HT-29 (cell line): ENCODE measurements at regions not wholly inside any gene's neighbourhood (a gene's known extent, or its start where the extent isn't known, plus 50 kb on each side); places are given as distances from the start of the nearest gene placed in this dataset.
"Not testable (repeated sequence)": the region's sequence is repeated elsewhere in the genome, so short reads cannot be mapped to it uniquely, and the experiment has no call there.

Experiments used
- DNase-seq: peaks from one replicate; pipeline ENCODE4 v3.0.0-alpha.2; 2015; ENCODE audit warnings: low spot score

DNA sequence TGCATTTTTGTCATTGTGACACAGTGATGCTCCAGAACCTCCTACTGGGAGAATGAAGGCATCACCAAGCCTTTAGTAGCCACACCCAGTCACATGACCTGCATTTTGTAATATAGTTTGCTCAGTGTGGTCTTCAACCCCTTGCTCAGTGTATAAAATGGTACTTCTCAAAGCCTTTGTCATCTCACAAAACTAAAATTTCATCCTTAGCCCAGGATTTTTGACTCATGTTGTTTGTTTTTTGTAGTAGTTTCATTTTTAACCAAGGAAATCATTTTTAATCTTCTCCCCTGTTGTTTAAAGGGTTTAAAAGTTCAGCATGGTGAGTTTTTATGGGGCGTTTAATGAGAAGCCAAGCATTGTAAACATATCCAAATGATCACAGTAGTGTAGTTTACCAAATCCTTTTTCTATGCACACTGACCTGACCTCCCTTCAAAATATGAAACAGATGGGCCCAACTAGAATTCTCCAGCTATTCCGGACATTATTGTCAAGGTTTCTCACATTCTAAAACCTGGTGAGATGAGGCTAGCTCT is 123.5 kb upstream of the IL12A start:
- DNase-seq: no peak

DNA sequence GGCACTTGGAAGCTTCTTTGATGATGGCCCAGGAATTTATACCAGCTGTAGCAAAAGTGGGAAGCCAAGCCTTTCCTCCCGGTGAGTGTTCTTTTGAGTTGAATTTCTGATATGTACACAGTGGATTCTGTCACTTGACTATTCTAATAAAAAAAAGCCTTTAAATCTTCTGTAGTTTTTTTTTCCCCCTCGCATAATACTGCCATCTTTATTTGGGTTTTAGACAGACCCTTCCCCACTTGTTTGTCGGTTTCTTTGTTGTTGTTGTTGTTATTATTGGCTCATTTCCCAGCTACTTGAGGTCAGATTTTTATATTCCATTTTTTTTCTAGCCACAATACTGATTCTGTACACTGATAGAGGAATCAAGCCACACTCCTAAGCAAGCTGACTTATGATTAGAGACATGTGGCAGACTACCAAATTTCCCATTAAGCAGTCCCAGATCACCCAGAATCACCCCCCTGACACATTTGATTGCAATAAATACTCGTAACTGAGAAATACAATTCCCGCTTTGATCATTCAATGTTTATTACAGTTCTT is 122.4 kb upstream of the IL12A start:
- DNase-seq: no peak

GRCh38 chr3:159867372-159867771 is 121.3 kb upstream of the IL12A start:
- no peak for DNase-seq

DNA sequence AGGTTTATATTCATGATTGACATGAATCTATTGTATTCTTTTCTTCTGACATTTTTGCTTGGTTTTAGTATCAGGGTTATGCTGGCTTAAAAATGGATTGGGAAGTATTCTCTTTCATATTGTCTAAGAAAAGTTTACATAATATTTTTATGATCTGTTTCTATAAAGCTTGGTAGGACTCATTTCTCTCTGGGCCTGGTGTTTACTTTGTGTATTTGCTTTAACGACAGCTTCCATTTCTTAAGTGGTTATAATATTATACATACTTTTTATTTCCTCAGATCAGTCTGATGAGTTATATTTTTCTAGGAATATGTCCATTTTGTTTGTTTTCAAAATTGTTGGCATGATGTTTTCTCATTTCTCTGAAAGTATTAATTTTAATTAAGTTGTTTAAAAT is 117.9 kb upstream of the IL12A start:
- no peak for DNase-seq

- DNase-seq: no peak
Measured at GRCh38 chr3:159872374-159873109, 116.1 kb upstream of the IL12A start.

DNA sequence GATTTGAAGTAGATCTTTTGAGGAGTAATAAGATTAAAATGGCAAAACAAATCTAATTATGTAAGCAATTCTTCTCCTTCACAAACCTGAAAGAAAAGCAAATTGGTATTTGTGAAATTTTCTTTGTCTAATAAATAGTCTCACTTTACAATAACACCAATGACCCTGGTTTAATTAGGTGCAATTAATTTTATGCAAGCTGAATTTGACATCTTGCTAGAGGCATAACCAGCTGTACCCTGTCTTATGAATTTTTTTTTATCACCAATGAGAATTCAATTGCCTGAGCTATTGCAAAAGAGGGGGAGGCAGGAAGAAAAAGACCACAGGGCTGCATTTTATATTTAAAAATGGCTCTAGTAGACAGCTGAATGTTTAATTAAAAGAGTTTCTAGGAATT is 113.5 kb upstream of the IL12A start:
- DNase-seq: no peak

DNA sequence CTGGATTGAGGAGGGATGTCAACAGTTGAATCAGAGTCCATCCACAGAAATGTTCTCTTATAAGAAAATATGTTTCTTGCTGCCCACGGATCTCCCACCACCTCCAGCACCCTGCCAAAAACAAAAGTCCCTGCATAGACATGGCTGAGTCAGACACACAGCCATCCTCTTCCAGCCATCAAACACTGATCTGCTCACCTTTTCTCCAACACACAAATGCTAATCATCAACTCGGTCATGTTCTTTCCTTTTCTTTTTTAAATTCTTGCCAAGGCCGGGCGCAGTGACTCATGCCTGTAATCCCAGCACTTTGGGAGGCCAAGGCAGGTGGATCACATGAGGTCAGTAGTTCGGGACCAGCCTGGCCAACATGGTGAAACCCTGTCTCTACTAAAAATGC is 110.7 kb upstream of the IL12A start:
- DNase-seq: no peak

DNA sequence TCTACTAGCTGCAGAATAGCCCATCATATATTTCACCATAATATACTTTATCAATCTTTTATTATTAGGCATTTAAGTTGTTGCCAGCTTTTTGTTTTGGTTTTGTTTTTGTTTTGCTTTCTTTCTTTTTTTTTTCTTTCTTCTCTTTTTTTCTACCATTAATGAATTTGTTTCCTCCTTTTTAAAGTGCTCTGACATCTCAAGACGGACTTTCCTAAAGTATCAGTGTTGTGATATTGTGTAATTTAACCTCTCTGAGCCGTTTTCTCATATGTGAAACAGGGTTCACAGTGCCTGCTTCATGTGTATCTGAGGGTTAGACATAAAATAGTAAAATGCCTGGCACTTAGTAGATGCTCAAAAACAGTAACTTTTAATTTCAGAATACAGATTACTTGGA is 109.5 kb upstream of the IL12A start:
- DNase-seq: no peak

DNA sequence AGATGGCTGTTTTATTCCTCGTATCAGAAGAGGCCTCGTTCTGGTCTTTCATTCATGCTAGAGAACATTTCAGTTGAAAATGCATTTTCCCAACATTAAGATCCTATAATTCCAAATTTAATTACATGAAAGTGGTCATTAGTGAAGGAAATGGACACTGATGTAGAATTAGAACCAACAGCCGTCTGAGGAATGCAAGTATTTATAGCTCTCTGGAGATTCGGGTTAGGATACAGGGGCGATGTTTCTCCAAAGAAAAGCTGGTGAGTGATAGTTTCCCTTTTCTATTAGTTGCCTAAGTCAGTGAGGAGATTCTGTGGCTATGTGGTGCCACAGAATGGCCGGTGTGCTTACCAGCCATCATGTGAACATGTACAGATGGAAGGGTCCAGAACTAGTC is 109.0 kb upstream of the IL12A start:
- DNase-seq: no peak

DNA sequence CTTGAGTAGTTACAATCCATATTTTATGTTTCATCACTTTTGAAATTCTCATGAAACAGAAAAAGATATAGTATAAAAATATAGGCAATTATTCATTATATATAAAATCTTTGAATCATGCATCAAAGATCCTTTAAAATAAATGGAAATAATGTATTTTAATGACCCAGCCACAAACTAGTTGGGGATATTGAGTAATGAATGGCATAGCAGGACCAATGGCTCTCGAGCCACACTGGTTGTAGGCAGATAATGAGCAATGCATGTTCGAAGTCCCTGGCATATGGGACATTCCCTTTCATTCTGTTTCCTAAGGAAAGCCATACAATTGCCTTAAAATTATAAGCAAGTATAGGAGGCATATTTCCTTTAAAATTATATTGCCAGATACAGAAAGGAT is 107.4 kb upstream of the IL12A start:
- DNase-seq: no peak

- DNase-seq: no peak
Measured at GRCh38 chr3:159881828-159882309, 106.8 kb upstream of the IL12A start.

- DNase-seq: no peak
Measured at GRCh38 chr3:159882367-159882766, 106.3 kb upstream of the IL12A start.

- no peak for DNase-seq
Measured at GRCh38 chr3:159882790-159883779, 105.5 kb upstream of the IL12A start.

- DNase-seq: peak; percentile 58
Measured at GRCh38 chr3:159884661-159885402, 103.8 kb upstream of the IL12A start.

DNA sequence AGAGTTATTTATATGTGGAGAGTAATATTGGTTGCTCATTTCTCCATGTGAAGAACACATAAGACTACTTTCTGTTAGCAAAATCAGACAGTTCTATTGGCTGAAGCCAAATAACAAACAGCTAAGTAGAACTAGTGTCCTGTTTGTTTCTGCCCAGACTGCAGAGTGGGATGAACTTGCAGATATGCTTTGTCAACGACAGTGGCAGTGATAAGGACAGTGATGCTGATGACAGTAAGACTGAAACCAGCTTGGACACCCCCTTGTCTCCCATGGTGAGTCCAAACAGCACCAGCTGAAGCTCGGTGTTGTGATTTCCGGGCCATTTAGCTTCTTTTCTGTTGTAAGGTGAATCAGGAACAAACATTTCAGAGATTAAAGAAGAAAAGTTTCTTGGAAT is 102.6 kb upstream of the IL12A start:
- no peak for DNase-seq

GRCh38 chr3:159886530-159886929 is 102.1 kb upstream of the IL12A start:
- DNase-seq: not testable (repeated sequence)

DNA sequence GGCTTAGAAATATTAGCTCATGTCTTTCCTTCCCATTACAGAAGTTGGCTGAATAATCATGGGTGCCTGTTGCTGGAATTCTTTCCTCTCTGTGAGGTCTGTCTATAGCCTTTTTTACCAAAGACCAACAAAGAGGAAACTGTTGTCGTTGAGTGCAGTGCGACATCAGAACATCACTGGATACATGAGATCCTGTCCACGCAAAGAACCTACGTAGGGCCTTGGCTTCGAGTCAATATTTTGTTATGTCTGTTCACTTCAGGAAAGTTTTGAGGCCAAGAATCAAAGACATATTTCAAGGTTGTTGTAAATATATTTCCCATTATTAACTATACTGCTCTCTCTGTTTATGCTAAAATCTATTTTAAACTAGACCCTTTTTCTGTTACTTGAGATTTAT is 101.5 kb upstream of the IL12A start:
- no peak for DNase-seq

- no peak for DNase-seq
Measured at GRCh38 chr3:159887911-159888310, 100.7 kb upstream of the IL12A start.

GRCh38 chr3:159892171-159892795 is 96.4 kb upstream of the IL12A start:
- DNase-seq: no peak

DNA sequence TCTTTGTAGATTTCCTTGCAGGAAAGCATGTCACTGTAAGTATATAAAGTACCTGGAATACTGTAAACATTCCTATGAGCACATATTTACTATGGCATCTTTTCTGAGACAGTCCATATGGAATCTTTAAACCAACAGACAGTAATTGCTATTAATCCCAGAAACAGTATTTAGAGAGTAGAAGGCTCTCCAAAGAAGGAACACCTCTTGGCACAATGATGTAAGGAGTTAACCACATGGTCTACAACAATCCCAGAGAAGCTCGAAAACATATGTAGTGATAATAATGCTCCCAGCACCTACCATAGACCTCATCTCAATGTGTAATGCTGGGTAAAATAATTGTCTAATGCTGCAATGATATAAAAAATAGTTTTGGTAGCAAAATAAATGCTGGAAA is 95.8 kb upstream of the IL12A start:
- DNase-seq: no peak

- DNase-seq: no peak
Measured at GRCh38 chr3:159894386-159894785, 94.2 kb upstream of the IL12A start.
